GM21526 (cell line): ENCODE measurements at regions not wholly inside any gene's neighbourhood (a gene's known extent, or its start where the extent isn't known, plus 50 kb on each side); places are given as distances from the start of the nearest gene placed in this dataset.
"Not testable (repeated sequence)": the region's sequence is repeated elsewhere in the genome, so short reads cannot be mapped to it uniquely, and the experiment has no call there.

ENCODE experiments used
- ATAC-seq: cut with Tn5 transposase; IDR thresholded peaks from one replicate; pipeline ENCODE4 v1.9.1; 2021; ENCODE audit warnings: moderate library complexity; ENCODE audit not compliant: unreplicated experiment, low FRiP score

DNA sequence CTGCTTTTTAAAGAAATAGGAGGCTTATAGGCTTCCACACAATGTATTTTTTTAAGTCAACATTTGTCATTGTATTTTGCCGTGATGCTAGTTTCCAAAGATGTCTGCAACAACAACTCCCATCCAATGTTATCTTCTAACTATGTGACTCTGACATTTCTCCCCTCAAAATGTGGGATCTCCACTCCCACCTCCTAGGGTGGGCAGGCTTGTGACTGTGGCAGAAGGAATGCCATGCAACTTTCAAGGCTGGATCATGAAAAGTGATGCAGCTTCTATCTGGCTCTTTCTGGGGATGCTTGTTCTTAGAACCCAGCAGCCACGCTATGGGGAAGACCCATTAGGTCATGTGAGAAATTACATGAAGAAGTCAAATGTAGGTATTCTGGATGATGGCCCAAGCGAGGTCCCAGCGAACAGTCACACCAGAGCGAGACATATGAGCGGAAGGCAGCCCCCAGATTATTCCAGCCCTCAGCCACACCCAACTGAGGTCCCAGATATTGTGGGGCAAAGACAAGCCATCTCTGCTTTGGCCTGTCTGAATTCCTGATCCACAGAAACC, 124.3 kb downstream of the BDH1 start:
- no peak for ATAC-seq

DNA sequence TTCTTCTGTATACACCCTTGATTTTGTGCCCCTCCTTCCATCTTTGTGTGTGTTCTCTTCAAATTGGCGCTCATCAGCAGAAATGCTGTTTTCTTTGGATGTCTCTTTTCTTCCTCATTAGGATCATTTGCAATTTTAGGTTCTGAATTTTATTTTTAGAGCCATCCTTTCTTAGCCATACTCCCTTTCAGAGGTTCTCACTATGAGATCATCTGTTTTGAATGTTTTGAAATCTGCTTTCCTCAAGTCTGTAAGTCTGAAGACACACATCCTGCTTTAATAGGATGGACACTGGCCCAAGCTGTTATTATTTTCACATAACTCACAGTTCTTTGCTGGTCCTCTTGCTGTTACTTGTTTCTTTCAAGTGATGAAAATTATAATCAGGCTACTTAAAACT, 124.8 kb downstream of the BDH1 start:
- no peak for ATAC-seq

DNA sequence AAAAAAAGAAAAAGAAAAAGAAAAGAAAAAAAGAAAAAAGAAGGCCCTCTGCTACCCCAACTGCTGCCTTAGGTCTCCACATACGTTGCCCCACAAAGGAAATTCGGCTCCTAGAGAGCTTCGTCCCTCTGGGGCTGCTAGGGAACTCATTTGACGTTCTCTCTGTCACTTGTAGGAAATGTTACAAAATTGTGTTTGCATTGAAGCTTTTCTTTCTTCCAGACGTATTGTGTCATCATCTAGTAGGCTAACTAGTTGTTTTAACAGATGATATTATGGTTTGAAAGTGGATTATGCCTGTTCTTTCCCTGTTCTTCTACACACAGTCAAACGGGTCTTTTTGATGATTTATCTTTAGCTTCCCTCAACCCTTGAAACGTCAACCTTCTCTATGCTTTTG, 125.3 kb downstream of the BDH1 start:
- ATAC-seq, result no peak

DNA sequence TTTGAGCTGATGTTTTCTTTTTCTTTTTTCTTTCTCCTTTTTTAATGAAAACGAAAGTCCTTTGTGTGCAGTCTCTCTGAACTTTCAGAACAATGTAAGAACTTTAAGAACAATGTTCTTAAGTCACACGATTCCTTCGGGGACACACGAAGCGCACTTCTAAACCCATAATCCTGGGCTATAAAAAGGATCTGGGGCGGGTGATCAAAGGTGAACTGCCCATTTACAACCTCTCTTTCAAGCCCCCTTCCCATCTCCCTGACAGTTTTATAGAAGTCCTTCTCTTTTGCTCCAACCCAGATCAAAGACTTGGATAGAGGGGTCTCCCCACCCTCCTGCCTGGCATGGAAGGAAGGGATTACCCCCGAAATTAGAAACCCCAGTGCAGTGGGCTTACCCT, 126.8 kb downstream of the BDH1 start:
- no peak for ATAC-seq

DNA sequence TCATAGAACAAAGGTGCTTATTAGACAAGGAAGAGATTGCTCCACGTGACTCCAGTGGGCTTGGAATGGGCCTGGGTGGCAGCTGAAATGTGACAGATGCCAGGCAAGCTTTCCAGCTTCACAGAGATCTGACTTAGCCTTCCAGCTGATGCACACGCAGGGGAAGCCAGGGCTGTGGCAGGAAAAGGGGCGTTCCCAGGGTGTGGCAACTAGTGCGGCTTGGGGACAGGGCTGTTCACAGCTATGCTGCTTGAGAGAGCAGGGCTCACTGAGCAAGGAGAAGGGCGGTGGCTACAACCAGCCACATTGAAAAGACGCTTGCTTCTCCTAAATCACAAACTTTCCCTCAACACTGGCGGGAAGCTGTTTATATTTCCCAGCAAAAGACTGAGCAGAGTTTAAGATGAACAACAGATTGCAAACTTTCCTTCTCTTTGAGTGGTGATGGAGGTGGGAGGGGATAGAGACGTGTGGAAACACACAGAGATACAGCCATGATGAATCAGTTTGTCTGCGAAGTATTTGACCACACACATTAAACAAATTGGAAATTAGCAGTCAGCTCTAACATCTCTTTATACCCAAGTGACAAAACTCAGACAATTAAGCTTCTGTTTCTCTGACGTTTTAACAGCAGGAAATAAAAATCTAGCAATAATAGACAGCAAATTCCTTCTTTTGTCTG, 127.5 kb downstream of the BDH1 start:
- ATAC-seq, result no peak

DNA sequence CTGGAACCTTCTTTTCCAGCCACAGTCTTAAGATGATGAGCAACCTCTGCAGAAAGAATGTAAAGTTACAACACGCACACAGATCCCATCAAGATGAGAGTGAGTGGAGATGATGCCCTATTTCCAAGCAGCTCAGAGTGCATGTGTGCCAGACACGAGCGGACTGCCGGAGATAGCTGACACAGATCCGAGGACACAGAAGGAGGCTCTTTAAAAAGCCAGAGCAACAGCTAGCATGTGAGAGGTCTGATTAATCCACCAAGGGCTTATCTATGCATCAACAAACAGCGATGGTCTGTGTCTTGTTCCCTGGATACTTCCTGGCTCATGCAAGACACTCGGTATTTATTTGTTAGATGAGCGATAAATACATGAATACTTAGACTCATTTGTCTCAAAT, 128.6 kb upstream of the DLG1 start:
- no peak for ATAC-seq

DNA sequence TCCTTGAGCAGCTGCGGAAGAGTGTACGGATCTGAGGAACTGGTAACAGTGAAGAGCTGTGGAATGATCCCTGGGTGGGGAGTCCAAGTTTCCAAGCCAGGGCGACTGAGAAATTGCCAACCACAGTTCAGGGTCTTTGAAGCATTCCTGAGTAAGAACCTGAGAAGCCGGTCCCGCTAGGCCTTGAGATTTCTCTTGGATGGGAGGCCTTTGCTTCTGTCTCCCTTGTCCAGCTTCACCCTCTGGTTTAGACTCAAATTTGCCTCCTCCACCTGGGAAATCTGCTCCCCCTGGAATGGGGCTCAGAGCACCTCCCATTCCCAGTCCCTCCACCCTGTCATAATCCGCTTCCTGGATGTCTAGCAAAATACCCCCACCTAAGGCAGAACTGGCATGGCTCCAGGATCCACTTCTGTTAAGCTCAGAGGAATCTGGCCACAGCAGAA, 127.7 kb upstream of the DLG1 start:
- ATAC-seq, result no peak

DNA sequence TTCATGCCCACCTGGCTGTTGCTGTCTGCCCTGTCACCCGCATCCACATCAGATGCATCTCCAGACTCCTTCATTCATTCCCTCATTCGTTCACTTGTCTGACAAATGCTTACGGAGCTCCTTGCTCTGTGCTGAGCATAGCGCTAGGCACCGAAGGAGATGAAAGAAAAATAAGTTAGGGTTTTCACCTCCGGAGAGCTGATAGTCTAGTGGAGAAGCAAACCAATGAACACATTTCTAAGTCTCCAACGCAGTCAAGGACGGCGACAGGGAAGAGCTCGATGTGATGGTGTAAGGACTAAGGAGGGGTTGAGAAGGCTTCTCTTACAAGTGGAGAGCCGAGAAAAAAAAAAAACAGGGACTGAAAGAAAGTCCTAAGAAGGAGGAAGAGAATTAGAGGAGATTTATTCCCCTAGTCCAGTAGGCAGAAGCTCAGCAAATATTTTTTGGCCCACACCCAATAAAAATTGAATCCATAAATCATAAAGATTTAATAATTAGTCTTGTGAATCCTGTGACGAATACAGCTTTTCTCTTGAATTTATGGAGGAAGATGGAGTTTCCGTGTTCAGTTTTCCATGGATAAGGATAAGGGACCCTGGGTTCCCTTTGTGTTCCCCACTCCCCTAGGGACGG, 127.2 kb upstream of the DLG1 start:
- ATAC-seq, result no peak

DNA sequence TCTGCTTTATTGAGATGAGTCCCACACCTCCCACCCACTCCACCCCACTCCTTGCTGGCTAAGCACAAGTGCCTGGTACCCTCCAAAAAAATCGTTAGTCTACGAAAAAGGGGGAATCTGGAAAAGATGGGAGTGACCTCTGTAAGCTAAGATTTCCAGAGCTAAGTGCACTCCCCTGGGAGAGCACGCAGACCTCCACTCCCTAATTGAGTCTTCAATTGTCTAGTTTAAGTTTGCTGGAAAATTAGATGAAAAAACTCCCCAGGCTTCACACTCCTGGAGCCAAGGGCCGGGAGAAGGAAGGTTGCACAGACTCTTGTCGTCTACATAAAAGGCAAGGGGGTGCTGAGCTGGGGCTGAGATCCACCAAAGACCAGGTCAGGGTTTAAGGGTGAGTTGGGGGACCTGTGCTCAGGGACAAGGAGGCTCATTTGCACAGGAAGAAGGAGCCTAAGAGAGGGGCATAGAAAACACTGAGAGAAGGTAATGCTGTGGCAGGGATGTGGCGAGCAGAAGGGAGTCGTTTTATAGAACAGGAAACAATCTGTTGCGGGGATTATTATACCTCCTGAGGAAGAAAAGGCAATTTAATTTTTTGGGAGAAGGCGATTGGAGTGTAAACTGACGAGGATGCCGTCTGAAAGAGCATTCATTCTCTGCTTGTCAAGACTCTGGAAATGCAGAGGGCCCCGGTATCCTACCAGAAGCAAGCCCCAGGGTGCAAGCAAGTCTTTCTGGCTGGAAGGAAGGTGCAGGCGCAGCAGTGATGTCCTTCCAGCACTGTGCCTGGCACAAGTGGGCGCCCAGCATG, 126.5 kb upstream of the DLG1 start:
- ATAC-seq, result no peak

DNA sequence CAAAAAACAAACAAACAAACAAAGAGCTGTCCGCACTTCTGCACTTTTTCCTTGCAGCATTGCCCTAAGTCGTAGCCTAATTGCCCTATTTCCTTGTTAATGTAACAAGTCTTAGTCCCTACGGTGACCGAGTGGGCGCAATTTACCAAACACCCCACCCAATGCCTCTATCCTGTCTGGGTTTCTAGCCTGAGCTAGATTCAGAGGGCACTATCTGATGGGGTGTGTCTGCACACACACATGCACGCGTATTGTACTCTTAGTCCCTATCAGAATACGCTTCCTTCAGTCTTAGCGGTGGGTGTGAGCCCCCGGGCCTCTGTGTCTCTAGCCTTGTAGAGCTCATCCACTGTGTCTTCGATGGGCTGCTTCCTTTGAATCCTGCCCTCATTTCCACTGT, 125.9 kb upstream of the DLG1 start:
- ATAC-seq, result no peak

DNA sequence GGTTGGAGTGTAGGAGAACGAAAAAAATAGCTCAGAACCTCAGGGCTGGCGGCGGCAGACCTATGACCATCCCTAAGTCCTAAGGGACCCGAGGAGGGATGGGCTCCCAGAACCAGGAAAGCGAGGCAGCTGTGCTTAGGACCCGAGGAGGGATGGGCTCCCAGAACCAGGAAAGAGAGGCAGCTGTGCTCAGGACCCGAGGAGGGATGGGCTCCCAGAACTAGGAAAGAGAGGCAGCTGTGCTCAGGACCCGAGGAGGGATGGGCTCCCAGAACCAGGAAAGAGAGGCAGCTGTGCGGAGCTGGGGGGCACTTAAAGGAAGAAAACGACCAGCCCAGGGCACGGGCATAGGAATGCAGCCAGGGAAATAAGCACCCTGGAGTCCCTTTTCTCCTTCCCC, 125.0 kb upstream of the DLG1 start:
- no peak for ATAC-seq

DNA sequence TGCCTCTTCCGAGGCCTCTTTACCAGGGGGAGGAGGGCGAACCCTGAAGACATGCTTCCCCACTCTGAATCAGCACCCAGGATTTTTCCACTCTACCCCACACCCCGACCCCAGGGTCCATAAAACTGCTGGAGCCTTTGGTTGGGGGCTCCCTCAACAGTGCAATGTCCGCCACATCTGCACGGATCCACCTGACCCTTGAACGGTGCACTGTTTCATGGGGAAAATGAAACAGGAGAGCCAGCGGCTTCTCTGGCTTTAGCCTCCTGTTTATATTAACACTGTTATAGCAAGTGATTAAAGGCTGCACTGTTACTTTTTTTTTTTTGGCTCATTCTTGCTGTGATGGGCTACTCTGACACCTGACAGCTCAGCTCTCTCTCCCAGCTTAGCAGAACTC, 124.1 kb upstream of the DLG1 start:
- no peak for ATAC-seq

DNA sequence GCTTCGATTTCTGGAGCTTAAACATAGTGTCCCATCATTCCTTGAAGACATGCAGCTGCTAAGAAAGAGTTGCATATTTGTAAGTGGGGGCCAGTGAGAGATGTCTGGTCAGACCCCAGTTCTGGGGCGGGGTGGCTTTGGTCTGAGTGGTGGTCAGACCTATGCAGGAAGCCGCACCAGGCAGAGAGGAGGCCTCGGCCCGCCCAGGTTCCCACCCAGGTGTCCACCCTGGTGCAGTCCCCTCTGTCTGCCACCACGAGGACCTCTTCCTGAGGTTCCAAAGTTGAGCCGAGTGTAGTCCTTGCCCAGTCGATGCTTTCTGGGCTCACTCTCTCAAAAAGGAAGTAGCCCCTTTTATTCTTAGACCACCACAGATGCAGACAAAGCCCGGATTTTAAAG, 122.6 kb upstream of the DLG1 start:
- no peak for ATAC-seq

DNA sequence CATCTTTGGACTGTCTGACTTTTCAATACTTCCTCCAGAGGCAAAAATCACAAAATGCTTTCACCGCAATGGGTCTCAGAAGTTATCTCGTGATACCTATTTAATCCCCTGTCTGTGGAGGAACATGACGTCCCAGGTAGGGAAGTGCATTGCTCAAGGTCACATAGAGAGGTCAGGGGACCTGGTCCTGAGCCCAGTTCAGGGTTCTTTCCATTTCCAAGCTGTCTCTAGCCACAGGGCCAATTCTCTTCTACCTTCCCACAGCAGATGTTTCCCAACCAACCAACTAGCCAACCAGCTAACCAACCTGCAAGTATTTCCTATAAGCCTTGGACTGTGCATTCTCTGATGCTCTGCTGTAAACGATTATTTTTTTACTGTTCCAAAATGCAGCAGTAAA, 122.2 kb upstream of the DLG1 start:
- ATAC-seq, result no peak

DNA sequence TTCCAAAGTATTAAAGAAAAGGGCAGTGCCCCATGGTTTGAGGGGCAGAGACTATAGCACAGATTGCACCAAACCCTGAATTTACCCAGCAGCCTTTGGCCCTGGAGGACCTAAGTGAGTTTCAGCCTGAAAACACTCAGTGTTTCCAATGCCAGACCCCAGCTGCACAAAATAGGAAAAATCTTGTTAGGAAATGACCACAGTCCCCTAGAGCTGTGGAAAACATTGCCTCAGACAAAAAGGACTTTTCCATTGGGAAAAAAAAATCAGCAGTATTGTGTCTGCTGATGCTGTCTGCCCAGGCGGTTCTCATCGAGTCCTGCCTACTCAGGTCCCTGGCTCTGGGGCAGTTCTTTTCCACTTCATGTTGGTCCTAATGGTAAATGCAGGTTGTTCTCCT, 121.7 kb upstream of the DLG1 start:
- no peak for ATAC-seq

DNA sequence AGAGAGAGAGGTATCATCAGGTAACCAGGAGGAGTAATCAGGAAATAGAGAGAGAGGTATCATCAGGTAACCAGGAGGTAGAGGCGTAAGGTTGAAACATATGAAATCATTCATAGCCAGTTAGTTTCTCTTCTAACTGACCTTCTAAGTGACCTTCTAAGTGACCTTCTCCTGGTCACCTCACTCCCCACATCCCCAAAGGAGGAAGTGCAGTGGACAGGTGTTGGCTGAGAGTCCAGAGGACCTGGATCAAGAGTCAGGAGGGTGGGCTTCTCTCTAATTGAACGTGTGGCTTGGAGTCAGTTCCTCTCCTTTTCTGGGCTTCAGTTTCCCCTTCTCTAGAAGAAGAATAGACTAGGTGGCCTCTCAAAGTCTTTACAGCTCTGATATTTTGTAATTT, 121.3 kb upstream of the DLG1 start:
- ATAC-seq, result no peak

DNA sequence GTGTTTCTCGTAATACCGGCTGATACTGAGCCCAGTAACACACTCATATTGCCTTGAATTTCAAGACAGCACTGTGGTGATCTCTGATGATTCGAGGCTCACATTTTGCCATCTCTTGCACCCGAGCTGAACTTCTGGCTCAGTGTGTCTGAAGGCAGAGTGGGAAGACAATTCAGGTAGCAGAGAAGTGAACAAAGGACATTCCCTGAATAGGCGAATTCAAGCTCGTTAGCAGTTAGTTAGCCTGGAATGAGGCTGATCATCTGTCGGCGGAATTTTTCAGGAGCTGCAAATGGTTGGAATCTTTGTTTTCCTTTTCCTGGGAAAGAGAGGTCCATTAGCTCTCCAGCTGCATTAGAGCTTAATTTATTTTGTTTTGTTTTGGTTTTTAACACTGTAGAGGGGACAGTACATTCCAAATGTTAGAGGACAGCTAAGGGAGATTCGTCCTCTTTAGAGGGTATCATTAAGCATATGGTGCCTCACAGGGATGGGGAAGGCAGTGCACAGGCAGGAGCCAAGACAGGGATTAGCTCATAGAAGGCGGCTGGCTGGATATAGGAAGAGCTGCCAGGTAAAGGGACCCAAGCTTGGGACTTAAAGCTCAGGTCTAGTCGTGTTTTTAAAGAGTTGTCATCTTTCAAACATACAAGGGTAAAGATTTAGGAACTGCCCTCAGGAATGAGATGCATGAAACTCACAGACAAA, 119.7 kb upstream of the DLG1 start:
- ATAC-seq, result no peak

DNA sequence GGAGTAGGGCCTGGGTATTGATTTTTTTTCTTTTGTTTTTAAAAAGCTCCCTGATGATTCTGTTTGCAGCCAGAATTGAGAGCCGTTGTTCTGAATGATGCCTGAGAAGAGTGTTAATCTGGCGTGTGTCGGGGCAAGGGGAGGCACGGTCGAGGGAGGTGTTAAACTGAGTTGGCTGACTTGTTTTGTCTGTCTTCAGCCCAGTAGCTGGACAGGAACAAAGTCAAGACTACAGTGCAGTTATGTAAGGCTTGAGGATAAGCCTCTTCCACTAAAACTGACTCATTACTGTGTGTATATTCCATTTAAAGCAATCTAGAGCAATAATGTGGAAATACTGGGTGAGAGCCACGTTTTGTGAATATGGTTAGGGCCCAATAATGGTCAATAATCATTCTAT, 119.0 kb upstream of the DLG1 start:
- no peak for ATAC-seq

DNA sequence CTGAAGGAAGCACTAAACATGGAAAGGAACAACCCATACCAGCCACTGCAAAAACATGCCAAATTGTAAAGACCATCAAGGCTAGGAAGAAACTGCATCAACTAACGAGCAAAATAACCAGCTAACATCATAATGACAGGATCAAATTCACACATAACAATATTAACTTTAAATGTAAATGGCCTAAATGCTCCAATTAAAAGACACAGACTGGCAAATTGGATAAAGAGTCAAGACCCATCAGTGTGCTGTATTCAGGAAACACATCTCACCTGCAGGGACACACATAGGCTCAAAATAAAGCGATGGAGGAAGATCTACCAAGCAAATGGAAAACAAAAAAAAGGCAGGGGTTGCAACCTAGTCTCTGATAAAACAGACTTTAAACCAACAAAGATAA, 113.5 kb upstream of the DLG1 start:
- ATAC-seq, result not testable (repeated sequence)

DNA sequence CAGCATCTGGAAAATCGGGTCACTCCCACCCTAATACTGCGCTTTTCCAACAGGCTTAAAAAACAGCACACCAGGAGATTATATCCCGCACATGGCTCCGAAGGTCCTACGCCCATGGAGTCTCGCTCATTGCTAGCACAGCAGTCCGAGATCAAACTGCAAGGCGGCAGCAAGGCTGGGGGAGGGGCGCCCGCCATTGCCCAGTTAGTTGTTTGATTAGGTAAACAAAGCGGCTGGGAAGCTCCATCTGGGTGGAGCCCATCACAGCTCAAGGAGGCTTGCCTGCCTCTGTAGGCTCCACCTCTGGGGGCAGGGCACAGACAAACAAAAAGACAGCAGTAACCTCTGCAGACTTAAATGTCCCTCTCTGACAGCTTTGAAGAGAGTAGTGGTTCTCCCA, 111.8 kb upstream of the DLG1 start:
- not testable (repeated sequence) for ATAC-seq
